ENCODE measurements at regions not wholly inside any gene's neighbourhood (a gene's known extent, or its start where the extent isn't known, plus 50 kb on each side); places are given as distances from the start of the nearest gene placed in this dataset.

- H3K27me3 ChIP-seq (ENCODE audit: control insufficient read depth, insufficient read depth, low read length): no peaks in the 10 kb centered on the region
- H3K36me3 ChIP-seq (replicated peaks; ENCODE audit: control insufficient read depth, insufficient read depth, low read length): no peaks in the 10 kb centered on the region
- DNase-seq: no peak
- no peak overlapping the region for H3K4me3 ChIP-seq (ENCODE audit: insufficient read depth, low read depth, low read length)
Observed at GRCh38 chr14:100988956-100989355, 85.4 kb upstream of the RTL1 start.

GRCh38 chr14:100989924-100990323 is 86.4 kb upstream of the RTL1 start:
- H3K27me3 ChIP-seq (ENCODE audit: control insufficient read depth, insufficient read depth, low read length): no peaks in the 10 kb centered on the region
- H3K4me3 ChIP-seq (ENCODE audit: insufficient read depth, low read depth, low read length): no peak overlapping the region
- no peaks in the 10 kb centered on the region for H3K36me3 ChIP-seq (replicated peaks; ENCODE audit: control insufficient read depth, insufficient read depth, low read length)
- no peak for DNase-seq

- DNase-seq: no peak
- Histone ChIP-seq H3K27me3 (ENCODE audit: control insufficient read depth, insufficient read depth, low read length) (no peaks in the 10 kb centered on the region), H3K36me3 (replicated peaks; ENCODE audit: control insufficient read depth, insufficient read depth, low read length) (no peaks in the 10 kb centered on the region), H3K4me3 (ENCODE audit: insufficient read depth, low read depth, low read length) (no peak overlapping the region)
Observed at GRCh38 chr14:100994082-100994481, 90.6 kb upstream of the RTL1 start.

GRCh38 chr14:100994756-100995330 is 91.3 kb upstream of the RTL1 start:
- Histone ChIP-seq H3K36me3 (replicated peaks; ENCODE audit: control insufficient read depth, insufficient read depth, low read length) (no peaks in the 10 kb centered on the region), H3K4me3 (ENCODE audit: insufficient read depth, low read depth, low read length) (no peak overlapping the region), H3K27me3 (ENCODE audit: control insufficient read depth, insufficient read depth, low read length) (no peaks in the 10 kb centered on the region)
- DNase-seq: no peak

- Histone ChIP-seq H3K36me3 (replicated peaks; ENCODE audit: control insufficient read depth, insufficient read depth, low read length) (no peaks in the 10 kb centered on the region), H3K4me3 (ENCODE audit: insufficient read depth, low read depth, low read length) (no peak overlapping the region), H3K27me3 (ENCODE audit: control insufficient read depth, insufficient read depth, low read length) (no peaks in the 10 kb centered on the region)
- no peak for DNase-seq
Observed at GRCh38 chr14:101000711-101001250, 97.3 kb upstream of the RTL1 start.

GRCh38 chr14:101001311-101002069 is 98.0 kb upstream of the RTL1 start:
- Histone ChIP-seq H3K4me3 (ENCODE audit: insufficient read depth, low read depth, low read length) (no peak overlapping the region), H3K27me3 (ENCODE audit: control insufficient read depth, insufficient read depth, low read length) (no peaks in the 10 kb centered on the region), H3K36me3 (replicated peaks; ENCODE audit: control insufficient read depth, insufficient read depth, low read length) (no peaks in the 10 kb centered on the region)
- no peak for DNase-seq

GRCh38 chr14:101002738-101003137 is 99.2 kb upstream of the RTL1 start:
- Histone ChIP-seq H3K4me3 (ENCODE audit: insufficient read depth, low read depth, low read length) (no peak overlapping the region), H3K27me3 (ENCODE audit: control insufficient read depth, insufficient read depth, low read length) (no peaks in the 10 kb centered on the region), H3K36me3 (replicated peaks; ENCODE audit: control insufficient read depth, insufficient read depth, low read length) (no peaks in the 10 kb centered on the region)
- no peak for DNase-seq

GRCh38 chr14:101004176-101004575 is 100.7 kb upstream of the RTL1 start:
- Histone ChIP-seq H3K36me3 (replicated peaks; ENCODE audit: control insufficient read depth, insufficient read depth, low read length) (no peaks in the 10 kb centered on the region), H3K27me3 (ENCODE audit: control insufficient read depth, insufficient read depth, low read length) (no peaks in the 10 kb centered on the region), H3K4me3 (ENCODE audit: insufficient read depth, low read depth, low read length) (no peak overlapping the region)
- DNase-seq: peak; percentile 9

- H3K4me3 ChIP-seq (ENCODE audit: insufficient read depth, low read depth, low read length): no peak overlapping the region
- DNase-seq: peak; percentile 15
- no peaks in the 10 kb centered on the region for H3K27me3 ChIP-seq (ENCODE audit: control insufficient read depth, insufficient read depth, low read length)
- no peaks in the 10 kb centered on the region for H3K36me3 ChIP-seq (replicated peaks; ENCODE audit: control insufficient read depth, insufficient read depth, low read length)
Observed at GRCh38 chr14:101004954-101005353, 101.4 kb upstream of the RTL1 start.

- peak; percentile 9 for DNase-seq
- no peaks in the 10 kb centered on the region for H3K36me3 ChIP-seq (replicated peaks; ENCODE audit: control insufficient read depth, insufficient read depth, low read length)
- H3K27me3 ChIP-seq (ENCODE audit: control insufficient read depth, insufficient read depth, low read length): no peaks in the 10 kb centered on the region
- H3K4me3 ChIP-seq (ENCODE audit: insufficient read depth, low read depth, low read length): no peak overlapping the region
Observed at GRCh38 chr14:101005447-101005846, 101.9 kb upstream of the RTL1 start.

GRCh38 chr14:101006008-101006407 is 102.5 kb upstream of the RTL1 start:
- no peak for DNase-seq
- no peaks in the 10 kb centered on the region for H3K36me3 ChIP-seq (replicated peaks; ENCODE audit: control insufficient read depth, insufficient read depth, low read length)
- no peaks in the 10 kb centered on the region for H3K27me3 ChIP-seq (ENCODE audit: control insufficient read depth, insufficient read depth, low read length)
- H3K4me3 ChIP-seq (ENCODE audit: insufficient read depth, low read depth, low read length): no peak overlapping the region

GRCh38 chr14:101007004-101007614 is 103.6 kb upstream of the RTL1 start:
- H3K27me3 ChIP-seq (ENCODE audit: control insufficient read depth, insufficient read depth, low read length): no peaks in the 10 kb centered on the region
- H3K4me3 ChIP-seq (ENCODE audit: insufficient read depth, low read depth, low read length): no peak overlapping the region
- peak; percentile 15 for DNase-seq
- no peaks in the 10 kb centered on the region for H3K36me3 ChIP-seq (replicated peaks; ENCODE audit: control insufficient read depth, insufficient read depth, low read length)

- Histone ChIP-seq H3K4me3 (ENCODE audit: insufficient read depth, low read depth, low read length) (no peak overlapping the region), H3K27me3 (ENCODE audit: control insufficient read depth, insufficient read depth, low read length) (no peaks in the 10 kb centered on the region), H3K36me3 (replicated peaks; ENCODE audit: control insufficient read depth, insufficient read depth, low read length) (no peaks in the 10 kb centered on the region)
- peak; percentile 7 for DNase-seq
Observed at GRCh38 chr14:101007765-101008164, 104.2 kb upstream of the RTL1 start.

- Histone ChIP-seq H3K27me3 (ENCODE audit: control insufficient read depth, insufficient read depth, low read length) (no peaks in the 10 kb centered on the region), H3K36me3 (replicated peaks; ENCODE audit: control insufficient read depth, insufficient read depth, low read length) (no peaks in the 10 kb centered on the region), H3K4me3 (ENCODE audit: insufficient read depth, low read depth, low read length) (no peak overlapping the region)
- DNase-seq: peak; percentile 17
Observed at GRCh38 chr14:101008196-101008595, 104.7 kb upstream of the RTL1 start.
